GM19023 (cell line): ENCODE measurements at regions not wholly inside any gene's neighbourhood (a gene's known extent, or its start where the extent isn't known, plus 50 kb on each side); places are given as distances from the start of the nearest gene placed in this dataset.
"Not testable (repeated sequence)": the region's sequence is repeated elsewhere in the genome, so short reads cannot be mapped to it uniquely, and the experiment has no call there.

Source experiments
- ATAC-seq: cut with Tn5 transposase; IDR thresholded peaks from one replicate; pipeline ENCODE4 v1.9.1; 2021; ENCODE audit warnings: mild to moderate bottlenecking, moderate library complexity; ENCODE audit not compliant: unreplicated experiment

DNA sequence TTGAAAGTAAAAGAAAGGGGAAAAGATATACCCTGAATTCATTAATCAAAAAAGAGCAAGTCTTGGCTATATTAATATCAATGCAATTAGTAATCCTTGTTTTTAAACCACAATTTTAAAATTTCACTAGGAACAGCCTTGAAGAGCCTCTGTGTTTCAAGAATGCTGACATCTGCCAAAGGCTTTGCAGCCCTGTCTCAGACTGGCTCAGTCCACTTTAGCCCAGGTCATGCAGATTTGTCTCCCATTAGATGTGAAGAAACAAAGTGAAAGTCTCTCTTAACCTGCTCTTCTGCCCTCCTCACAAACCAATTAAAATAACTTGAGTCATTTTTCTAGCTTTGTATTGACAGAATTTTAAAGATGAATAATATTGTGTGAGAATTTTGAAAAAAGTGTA, 102.7 kb upstream of the CARMIL1 start:
- no peak for ATAC-seq

DNA sequence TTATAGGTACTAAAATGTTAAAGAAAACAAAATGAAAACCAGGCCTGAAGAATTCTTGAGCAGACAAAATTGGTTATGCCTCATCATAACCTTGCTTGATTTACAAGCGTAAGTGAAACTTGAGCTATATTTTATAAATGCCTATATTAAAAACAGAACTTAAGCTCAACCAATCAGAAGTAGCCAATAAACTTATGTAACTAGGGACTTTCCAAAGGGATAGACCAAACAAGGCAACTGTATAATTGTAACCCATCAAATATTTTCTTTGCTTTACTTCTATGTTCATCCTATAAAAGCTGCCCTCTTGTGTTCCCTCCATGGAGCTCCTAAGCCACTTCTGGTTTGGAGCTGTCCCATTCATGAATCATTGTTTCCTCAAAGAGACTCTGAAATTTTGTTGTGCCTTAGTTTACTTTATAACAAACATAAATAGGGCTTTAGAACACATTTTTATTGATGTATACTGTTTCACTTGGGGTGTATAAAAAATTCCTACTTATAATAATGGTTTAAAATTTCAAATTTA, 101.6 kb upstream of the CARMIL1 start:
- no peak for ATAC-seq

DNA sequence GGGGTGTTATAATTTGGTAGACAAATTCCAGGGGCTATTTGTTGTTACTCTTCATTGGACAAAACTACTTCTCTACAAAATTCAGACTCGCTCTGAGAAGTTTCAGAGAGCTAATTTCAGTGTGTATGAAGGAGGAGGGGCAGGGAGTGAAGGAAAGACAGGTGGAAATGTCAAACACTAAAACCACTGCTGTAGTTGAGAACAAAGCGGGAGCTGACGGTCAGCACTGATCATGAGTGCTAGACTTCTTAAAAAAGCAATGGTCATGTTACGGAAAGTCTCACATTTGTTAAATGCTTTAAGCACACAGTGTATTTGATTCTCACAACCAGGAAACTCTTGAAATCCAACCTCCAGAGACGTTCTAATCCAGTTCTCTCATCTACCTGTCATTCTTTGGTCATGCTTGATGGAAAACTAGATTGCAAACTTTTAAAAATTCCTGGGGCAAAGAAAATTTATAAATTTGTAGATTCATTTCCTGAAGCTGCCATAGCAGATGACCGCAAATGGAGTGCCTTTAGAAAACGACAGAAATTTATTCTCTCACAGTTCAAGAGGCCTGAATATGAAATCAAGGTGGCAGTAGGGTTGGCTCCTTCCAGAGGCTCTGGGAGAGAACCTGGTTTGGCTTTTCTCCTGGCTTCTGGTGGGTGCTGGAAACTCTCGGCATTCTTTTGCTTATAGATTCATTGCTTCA, 100.7 kb upstream of the CARMIL1 start:
- no peak for ATAC-seq

DNA sequence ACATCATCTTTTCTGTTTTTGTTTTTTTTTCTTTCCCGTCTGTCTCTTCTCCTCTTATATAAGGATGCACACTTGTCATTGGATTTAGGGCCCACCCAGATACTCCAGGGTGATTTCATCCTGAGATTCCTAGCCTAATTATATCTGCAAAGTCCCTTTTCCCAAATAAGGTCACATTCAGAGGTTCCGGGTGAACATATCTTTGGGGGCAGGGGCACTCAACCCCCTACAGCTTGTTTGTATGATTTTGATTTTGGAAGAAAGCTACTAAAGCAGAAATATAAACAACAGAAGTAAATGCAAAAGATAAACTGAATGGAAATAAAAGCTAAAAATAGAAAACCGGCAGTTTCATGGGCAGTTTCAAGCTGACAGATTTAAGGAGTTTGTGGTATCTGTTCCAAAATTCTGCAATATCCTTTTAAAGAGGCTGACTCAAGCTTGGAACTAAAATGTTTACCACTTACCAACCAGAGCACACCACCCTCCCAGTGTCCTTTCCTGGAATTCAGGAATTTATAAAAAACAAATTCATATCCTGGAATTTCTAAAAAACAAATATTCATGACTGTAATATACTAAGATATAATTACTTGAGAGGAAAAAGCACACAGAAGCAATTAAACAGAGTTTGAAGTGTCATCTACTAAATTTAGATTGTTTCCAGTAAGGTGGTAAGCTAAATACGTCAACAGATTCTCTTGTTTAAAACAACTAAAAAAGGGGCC, 100.0 kb upstream of the CARMIL1 start:
- ATAC-seq = no peak

DNA sequence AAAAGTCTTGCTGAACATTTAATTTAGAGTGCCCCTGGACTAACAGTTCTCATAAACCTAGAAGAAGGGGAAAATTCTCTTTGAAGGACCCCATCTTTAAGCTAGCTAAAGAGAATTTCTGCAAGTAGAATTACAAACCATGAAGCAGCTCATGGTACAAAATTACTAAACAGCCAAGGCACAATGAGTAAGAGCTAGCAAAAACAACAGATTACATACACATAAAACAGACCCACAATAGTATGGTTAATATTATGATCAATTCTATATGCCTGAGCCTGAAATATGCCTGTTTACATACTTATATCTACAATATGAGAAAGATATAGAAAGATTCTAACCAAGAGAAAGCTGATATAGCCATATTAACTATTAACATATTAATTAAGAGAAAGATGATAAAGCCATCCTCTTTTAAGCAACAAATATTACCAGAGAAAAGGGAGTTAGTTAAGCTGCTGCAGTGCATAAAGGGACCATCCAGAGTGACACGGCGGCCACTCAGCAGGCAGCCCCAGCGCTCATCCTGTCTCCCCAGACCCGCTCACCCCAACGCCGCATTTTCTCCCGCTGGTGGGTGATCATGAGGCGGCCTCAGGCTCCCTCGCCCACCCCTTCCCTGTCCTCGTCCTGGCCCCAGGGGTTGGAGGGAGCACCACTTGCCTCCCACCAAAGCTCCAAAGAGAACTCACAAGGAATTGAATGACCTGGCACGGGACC, 98.4 kb upstream of the CARMIL1 start:
- ATAC-seq = no peak

DNA sequence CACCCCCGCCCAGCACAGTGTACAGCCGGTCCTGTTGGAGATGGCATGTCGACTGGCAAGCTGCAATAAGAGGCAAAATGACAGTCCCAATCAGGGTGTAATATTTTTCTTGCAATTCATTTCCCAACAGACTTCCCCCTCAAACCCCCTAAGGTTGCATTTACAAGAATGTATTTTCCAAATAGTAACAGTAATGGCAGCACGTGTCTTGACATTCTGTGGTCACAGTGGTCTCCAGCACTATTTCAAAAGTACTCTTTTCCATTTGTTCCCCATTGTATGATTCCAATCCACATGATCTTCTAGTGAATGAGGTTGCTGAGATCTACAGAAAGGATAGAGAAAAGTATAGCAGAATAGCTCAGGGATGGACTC, 97.8 kb upstream of the CARMIL1 start:
- no peak for ATAC-seq

DNA sequence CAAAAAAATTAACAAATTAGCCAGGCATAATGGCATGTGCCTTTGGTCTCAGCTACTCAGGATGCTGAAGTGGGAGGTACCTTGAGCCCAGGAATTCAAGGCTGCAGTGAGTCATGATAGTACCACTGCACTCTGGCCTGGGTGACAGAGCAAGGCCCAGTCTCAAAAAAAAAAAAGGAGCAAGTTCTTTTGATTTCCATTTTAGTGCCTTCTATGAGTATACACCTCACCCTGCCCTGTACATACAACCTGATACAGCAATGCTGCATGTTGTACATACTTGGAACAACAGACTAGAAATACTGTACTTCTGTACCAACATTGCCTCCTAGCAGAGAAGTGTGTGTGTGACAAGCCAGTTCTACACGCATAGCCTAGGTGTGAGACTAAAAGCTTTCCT, 97.3 kb upstream of the CARMIL1 start:
- ATAC-seq = no peak

DNA sequence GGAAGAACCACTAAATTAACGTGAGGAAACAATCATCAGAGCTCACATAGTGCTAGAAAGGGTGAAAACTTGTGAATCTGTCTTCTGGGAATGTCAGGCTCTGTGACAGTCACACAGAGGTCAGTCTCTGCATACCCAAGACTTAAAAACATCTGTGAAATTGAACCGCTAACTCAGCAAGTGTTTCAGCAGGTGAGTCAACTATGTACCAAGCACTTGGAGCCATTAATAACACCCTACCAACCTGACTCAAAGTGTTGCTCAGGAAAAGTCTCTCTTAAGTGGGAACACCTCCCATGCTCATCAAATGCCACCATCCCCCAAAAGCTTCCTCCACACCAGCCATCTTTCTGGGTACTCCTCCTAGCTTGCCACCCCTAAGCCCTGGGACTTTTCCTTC, 92.3 kb upstream of the CARMIL1 start:
- ATAC-seq = no peak

DNA sequence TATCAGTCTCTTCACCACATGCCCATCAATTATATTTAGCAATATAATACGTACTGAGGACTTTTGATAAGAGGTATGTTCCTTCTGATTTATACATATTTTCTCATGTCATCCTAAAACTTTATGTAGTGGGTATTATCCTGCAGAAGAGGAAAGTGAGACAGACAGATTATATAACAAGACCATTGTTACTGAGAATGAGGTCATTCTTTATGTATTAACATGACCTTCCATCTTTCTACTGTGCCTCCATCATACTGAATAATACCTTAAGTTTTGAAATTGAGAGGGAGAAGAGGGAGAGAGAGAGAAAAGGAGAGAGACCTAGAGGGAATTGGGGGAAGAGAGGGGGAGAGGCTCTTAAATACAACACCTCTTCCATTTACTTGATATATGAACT, 90.9 kb upstream of the CARMIL1 start:
- no peak for ATAC-seq

DNA sequence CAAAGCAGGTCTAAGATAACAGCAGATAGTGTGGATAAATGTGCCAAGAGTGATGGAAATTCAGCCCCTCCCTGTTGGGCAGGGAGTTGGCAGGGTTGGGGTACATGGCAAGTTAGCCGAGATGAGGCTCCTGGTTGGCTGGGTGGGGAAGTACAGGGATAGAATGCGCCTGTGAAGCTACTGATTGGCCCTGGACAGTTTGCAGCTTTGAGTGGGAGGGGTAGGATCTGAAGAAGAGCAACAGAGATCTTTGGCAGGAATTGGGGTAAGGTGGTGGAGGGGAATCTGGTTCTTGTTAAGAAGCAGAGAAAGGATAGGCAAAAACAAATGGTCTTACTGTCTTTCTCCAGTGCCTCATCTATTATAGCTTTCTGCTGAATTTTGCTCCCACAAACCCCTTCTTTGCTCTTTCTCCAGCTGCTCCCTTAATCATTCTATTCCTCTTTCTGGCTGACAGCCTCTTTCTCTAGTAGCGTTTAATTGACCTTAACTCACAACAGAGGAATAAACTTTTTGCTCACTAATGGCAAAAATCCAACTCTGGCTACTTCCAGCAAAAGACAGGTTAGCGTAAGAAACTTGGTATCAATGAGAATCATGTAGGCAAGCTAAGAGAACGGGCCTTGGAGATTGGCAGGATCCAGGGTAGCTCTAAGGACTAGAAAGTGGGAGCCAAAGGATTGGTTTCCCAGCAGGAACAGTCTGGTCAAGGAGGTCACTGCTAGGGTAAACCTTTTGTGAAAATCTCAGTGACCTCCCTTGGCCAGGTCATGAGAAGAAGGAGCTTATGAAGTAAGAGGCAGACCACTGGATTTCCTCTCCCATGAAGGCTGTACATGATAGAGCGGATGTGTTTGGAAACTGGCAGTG, 86.3 kb upstream of the CARMIL1 start:
- no peak for ATAC-seq

DNA sequence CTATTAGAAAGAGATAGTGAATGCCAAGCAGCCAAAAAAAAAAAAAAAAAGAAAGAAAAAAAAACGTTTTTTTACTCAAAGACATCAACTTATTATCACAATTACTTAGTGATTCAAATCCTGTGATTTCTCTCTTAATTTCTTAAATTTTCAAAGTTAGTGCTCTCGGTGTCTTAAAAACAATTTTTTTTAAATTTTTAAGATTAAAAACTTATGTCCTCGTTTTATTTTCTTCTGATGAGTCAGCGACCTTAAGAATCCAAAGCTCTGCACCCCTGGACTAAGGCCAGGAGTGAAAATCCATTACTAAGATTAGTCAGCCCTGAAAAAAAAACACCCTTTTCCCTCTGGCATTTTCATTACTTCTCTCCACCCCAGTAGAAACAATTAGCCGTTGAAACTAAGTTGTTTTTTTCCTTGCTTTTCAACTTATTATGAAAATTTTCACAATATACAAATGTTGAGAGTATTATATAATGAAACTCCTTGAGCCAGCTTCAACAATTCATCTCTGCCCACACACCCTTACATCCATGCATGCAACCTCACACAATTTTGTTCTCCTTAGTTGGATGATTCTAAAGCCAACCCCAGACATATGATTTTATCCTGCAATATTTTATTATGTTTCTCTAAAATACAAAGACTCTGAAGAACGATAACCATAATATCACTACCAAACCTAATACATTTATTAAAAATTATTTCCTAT, 85.6 kb upstream of the CARMIL1 start:
- no peak for ATAC-seq

DNA sequence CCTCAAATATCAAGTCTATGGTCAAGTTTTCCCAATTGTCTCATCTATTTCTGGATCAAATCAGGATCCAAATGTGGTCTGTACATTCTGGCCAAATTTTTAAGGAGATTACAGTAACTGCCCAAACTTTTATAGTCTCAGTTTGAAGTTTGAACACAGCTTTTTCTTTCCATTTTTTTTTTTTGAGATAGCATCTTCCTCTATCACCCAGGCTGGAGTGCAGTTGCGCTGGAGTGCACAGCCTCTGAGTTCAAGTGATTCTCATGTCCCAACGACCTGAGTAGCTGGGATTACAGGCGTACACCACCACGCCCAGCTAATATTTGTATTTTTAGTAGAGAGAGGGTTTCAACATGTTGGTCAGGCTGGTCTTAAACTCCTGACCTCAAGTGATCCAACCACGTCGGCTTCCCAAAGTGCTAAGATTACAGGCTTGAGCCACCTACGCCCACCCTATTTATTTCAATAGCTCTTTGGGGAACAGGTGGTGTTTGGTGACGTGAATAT, 84.9 kb upstream of the CARMIL1 start:
- ATAC-seq = no peak

DNA sequence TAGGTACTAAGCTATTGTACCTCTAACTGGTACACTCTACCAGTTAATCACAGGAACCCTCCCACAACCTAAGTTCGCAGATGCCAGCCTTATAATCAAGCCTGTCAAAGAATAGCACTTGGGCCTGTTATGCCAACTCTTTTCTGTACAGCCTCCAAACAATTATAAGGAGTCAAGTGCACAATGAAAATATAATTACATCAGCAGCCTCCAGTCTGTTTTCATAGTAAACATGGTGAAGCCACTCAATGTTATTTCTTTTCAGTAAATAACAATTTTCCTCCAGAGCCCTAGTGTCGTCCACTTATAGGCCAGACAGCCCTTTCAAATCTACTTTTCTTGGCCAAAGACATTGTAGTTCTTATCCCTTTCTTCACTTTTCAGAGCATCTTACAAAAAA, 82.7 kb upstream of the CARMIL1 start:
- no peak for ATAC-seq

DNA sequence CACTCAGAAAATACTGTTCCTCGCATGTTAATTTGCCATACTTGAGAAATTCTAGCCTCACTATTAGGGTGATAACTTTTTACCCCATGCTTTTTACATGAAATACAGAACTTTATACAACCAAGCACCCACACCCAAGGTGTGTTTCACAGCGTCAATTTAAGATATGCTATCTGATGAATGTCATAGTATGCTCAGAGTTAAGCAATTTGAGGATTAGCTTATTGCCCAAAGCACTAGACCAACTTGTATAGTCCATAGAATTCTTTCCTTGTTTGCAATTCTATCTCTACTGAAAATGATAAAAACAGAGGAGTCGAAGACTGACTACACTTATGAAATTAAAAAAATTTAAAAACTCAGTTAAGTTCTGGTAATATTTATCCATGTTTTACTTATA, 82.1 kb upstream of the CARMIL1 start:
- no peak for ATAC-seq

DNA sequence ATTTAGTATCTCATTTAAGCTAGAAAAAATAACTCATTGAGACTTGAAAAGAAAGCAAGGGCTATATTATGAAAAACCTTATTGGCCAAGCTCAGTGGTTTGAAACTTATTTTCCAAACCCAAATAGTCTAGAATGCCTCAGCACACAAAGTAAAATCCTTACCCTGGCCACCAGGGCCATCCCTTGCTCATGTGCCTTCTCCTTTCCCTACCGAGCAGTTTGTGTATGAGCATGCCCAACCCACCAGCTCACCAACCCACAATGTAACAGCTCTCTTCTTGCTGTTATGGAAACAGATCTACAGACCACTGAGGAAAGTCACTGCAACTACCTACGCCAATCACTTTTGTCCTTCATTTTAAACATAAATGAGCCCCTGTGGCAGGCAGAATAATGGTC, 79.6 kb upstream of the CARMIL1 start:
- no peak for ATAC-seq

DNA sequence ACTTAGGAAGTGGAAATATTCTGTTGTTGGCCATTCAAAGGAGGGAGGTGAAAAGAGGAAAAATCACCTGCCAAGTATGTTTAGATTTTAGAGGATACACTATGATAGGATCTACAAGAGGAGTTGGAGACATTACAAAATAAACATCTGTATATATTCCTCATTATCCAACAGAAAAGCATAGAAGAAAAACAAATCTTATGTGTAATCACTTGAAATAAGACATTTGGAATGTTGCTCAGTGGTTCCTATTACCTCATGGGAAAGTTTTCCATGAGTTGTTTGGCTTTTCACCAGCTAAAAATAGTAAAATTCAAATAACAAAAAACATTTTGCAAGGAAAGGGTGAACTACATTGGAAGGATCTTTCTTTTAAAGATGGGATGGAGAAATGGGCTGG, 76.7 kb upstream of the CARMIL1 start:
- ATAC-seq = no peak

DNA sequence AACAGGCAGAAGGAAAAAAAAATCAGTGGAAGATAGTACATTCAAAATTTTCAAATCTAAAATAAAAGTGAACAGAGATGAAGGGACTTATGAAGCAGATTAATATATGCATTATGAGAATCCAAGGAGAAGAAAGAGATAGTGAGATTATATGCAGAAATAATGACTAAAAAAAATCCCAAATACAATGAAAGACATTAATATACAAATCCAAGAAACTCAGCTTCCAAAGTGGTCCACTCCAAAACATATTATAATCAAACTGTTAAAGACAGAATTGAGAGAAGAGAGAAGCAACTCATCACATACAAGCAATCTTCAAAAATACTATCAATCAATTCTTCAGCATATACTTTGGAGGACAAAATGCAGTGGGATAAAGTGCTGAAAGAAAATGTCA, 73.5 kb upstream of the CARMIL1 start:
- no peak for ATAC-seq

DNA sequence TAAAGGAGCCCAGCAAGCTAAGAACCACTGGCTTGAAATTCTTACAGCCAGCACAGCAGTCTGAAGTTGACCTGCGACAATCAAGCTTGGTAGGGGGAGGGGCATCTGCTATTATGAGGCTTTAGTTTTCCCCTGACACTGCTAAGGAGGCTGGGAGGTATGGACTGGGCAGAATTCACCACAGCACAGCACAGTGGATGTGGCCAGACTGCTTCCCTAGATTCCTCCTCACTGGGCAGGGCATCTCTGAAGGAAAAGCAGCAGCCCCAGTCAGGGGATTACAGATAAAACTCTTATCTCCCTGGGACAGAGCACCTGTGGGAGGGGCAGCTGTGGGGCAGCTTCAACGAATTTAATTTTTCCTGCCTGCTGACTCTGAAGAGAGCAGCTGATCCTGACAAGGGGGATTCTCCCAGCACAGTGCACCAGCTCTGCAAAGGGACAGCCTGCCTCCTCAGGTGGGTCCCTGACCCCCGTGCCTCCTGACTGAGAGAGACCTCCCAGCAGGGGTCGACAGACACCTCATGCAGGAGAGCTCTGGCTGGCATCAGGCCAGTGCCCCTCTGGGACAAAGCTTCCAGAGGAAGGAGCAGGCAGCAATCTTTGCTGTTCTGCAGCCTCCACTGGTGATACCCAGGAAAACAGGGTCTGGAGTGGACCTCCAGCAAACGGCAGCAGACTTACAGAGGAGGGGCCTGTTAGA, 71.6 kb upstream of the CARMIL1 start:
- not testable (repeated sequence) for ATAC-seq

DNA sequence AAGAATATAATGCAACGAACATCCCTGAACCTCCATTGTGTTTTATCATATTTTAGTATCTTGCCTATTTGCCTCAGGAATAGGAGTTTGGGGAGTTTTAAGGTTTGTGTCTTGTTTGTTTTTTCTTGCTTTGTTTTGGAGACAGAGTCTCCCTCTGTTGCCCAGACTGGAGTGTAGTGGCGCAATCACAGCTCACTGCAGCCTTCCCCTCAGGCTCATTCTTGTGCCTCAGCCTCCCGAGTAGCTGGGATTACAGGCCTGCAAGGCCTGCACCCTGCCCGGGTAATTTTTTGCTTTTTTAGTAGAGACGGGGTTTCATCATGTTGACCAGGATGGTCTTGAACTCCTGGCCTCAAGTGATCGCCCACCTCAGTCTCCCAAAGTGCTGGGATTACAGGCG, 63.3 kb upstream of the CARMIL1 start:
- ATAC-seq = no peak

DNA sequence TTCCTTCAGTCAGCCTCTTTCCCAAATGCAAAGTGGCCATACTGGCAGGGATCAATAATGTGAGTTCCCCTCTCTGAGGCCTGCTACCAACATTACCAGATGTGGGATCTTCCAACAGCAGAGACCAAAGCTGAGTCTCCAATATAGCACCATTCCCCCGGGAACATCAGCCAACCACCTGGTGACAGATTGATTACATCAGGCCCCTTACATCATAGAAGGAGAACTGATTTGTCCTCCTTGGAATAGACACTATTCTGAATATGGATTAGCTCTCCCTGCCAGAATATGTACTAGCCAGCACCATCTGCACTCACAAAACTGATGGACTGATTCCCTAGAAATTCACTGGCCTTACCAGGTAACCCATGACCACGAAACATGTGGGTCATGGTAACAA, 61.9 kb upstream of the CARMIL1 start:
- ATAC-seq = no peak
